GM12874 (cell line): ENCODE measurements at regions not wholly inside any gene's neighbourhood (a gene's known extent, or its start where the extent isn't known, plus 50 kb on each side); places are given as distances from the start of the nearest gene placed in this dataset.

Experiments used
- TF ChIP-seq, protein P1 (sequence below): IDR thresholded peaks from 2 replicates; pipeline ENCODE4 v1.5.1; 2011; ENCODE audit warnings: low read depth, mild to moderate bottlenecking, control low read depth, low read length, moderate library complexity; ENCODE audit not compliant: insufficient read depth

DNA sequence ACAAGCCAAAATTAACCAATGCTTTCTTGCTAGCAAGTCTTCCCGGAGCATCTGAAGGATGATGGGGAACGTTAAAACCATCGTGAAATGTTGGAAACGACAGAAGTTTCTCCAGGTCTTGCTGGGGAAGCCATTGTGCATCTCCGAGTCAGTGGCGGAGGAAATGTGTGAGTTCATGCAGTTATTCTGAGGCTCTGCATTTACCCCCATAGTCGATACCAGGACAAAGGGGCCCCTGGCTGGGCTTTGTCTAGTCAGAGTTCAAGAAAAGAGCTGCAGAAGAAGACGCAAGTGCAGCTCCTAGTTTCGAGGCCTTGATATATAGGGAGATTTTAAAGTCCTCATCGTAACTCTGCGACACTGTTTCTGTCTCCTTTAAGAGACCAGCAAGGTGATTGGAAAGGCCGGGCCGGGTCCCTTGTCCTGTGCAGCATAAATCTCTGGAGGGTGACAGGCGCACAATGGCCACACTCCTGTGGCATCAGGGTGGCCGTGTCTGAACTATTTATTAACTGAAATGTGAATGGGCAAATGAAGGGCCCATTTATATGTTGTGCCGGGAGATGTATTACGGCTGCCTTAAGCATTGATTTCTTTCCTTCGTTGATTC lies 172.0 kb downstream of the TEX29 start:
- TF ChIP-seq, protein P1, sequence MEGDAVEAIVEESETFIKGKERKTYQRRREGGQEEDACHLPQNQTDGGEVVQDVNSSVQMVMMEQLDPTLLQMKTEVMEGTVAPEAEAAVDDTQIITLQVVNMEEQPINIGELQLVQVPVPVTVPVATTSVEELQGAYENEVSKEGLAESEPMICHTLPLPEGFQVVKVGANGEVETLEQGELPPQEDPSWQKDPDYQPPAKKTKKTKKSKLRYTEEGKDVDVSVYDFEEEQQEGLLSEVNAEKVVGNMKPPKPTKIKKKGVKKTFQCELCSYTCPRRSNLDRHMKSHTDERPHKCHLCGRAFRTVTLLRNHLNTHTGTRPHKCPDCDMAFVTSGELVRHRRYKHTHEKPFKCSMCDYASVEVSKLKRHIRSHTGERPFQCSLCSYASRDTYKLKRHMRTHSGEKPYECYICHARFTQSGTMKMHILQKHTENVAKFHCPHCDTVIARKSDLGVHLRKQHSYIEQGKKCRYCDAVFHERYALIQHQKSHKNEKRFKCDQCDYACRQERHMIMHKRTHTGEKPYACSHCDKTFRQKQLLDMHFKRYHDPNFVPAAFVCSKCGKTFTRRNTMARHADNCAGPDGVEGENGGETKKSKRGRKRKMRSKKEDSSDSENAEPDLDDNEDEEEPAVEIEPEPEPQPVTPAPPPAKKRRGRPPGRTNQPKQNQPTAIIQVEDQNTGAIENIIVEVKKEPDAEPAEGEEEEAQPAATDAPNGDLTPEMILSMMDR, result no peak

DNA sequence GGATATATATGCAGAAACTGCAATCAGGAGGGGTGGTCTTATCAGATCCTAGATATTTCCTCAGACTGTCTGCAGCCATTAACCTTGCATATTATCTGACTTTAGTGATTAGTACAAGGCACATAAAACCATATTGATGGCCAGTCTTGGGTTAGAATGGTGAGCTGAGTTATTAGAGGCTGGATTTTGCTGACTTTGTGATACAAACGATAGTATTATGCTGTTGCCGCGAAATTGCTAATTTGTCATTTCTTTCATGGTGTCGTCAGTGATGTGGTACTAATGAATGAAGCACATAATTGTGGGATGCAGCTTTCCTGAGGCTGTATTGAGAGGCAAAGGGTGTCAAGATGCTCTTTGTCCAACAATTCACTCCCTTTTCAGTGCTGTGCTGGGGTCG lies 172.5 kb downstream of the TEX29 start:
- TF ChIP-seq, protein P1, result no peak

GRCh38 chr13:111493468-111493867 lies 173.0 kb downstream of the TEX29 start:
- TF ChIP-seq, protein P1, result no peak

DNA sequence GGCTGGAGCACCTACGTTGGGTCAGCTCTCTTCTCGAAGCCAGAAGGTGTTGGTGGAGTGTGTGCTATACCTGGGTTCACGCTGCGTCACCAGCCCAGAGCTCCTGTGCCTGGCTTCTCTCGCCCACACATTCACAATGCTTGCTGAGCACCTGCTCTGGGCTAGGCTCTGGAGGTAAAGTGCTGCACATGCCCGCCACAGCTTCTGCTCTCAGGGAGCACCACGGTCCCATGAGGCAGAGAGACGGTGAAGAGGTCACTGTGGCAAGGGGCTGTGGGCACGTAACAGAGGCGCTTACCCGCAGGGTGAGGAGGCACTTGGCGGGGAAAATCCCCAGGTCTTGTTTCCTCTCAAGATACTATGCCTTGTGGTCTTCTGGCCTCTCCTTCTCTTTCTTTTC lies 174.2 kb downstream of the TEX29 start:
- TF ChIP-seq, protein P1, result no peak

- TF ChIP-seq, protein P1, result no peak
These were observed 182.5 kb downstream of the TEX29 start for GRCh38 chr13:111502957-111503356.

DNA sequence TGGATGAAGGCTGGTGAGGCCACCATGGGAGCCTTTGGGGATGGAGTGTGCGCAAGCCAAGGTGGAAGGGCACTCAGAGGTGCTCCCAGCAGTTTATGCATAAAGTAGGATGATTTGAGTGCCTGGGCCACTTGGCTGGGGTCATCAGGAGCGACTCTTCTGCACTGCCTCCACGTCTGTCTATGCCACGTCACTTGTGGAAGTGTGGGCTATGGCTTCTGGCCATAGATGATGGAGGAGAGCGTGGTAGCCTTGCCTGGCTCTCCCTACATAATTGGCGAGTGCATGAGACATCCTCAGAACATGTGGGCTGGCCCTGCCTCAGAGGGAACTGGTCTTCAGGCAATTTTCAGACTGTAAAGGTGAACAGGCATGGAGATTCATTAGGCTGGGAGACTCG lies 182.9 kb downstream of the TEX29 start:
- TF ChIP-seq, protein P1, result no peak

- TF ChIP-seq, protein P1, result no peak
These were observed 183.7 kb downstream of the TEX29 start for GRCh38 chr13:111503905-111504695.
